OCI-LY7 (cell line): ENCODE measurements at regions not wholly inside any gene's neighbourhood (a gene's known extent, or its start where the extent isn't known, plus 50 kb on each side); places are given as distances from the start of the nearest gene placed in this dataset.

Source experiments
- EZH2phosphoT487 ChIP-seq: fragments of 200-600 bp; sonication (generic); IDR thresholded peaks from 2 replicates; pipeline ENCODE4 v1.6.1; 2018; ENCODE audit warnings: low read depth, borderline replicate concordance, mild to moderate bottlenecking, mixed run types, antibody characterized with exemption, low read length, moderate library complexity, mixed read lengths
- TF ChIP-seq, protein P1 (sequence below): fragments of 200-600 bp; sonication (generic); conservative IDR thresholded peaks from 2 replicates; pipeline ENCODE4 v1.5.1; 2014; ENCODE audit warnings: mild to moderate bottlenecking, antibody characterized with exemption, low read length, moderate library complexity, mixed read lengths

DNA sequence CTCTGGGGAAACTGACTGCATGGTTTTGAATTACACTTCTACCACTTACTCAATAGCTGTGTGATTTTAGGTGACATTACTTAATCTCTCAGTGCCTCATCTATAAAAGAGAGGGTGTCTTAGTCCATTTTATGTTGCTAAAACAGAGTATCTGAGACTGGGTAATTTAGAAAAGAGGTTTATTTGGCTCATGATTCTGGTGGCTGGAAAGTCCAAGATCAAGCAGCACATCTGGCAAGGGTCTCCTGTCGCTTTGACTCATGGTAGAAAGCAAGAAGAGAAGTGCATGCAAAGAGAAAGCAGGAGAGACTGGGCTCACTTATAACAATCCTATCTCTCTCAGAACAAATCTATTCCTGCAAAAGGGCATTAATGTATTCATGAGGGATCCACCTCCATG lies 132.4 kb upstream of the IRX5 start:
- TF ChIP-seq, protein P1, sequence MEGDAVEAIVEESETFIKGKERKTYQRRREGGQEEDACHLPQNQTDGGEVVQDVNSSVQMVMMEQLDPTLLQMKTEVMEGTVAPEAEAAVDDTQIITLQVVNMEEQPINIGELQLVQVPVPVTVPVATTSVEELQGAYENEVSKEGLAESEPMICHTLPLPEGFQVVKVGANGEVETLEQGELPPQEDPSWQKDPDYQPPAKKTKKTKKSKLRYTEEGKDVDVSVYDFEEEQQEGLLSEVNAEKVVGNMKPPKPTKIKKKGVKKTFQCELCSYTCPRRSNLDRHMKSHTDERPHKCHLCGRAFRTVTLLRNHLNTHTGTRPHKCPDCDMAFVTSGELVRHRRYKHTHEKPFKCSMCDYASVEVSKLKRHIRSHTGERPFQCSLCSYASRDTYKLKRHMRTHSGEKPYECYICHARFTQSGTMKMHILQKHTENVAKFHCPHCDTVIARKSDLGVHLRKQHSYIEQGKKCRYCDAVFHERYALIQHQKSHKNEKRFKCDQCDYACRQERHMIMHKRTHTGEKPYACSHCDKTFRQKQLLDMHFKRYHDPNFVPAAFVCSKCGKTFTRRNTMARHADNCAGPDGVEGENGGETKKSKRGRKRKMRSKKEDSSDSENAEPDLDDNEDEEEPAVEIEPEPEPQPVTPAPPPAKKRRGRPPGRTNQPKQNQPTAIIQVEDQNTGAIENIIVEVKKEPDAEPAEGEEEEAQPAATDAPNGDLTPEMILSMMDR, result no peak
- TF ChIP-seq EZH2phosphoT487, result no peak
